ENCODE measurements at regions not wholly inside any gene's neighbourhood (a gene's known extent, or its start where the extent isn't known, plus 50 kb on each side); places are given as distances from the start of the nearest gene placed in this dataset.
"Not testable (repeated sequence)": the region's sequence is repeated elsewhere in the genome, so short reads cannot be mapped to it uniquely, and the experiment has no call there.

GRCh38 chr3:153762411-153763235 is 358.6 kb upstream of the ARHGEF26 start:
- DNase-seq = no peak

GRCh38 chr3:153767601-153768560 is 353.3 kb upstream of the ARHGEF26 start:
- DNase-seq = peak; percentile 23

- DNase-seq = peak; percentile 66
These were observed 352.4 kb upstream of the ARHGEF26 start for GRCh38 chr3:153768561-153769469.

GRCh38 chr3:153783106-153783505 is 338.1 kb upstream of the ARHGEF26 start:
- DNase-seq = no peak

GRCh38 chr3:153783741-153784480 is 337.3 kb upstream of the ARHGEF26 start:
- DNase-seq = no peak

DNA sequence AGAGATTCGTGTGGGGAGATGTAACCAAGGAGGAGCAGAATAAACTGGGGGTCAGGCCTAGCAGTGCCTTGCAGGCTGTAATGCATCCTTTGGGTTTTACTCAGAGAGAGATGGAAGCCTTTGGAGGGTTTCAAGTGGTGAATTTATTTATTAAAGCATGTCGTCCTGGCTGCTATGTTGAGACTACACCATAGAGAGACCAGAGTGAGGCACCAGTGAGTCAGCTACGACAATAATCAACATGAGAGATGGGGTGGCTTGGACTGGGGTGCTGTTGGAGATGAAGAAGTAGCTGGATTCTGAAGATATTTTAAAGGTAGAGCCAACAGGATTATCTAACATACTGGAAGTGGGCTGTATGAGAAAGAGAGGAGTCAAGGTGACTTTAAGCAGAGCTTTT is 335.3 kb upstream of the ARHGEF26 start:
- DNase-seq = no peak

GRCh38 chr3:153789380-153789779 is 331.8 kb upstream of the ARHGEF26 start:
- no peak for DNase-seq

DNA sequence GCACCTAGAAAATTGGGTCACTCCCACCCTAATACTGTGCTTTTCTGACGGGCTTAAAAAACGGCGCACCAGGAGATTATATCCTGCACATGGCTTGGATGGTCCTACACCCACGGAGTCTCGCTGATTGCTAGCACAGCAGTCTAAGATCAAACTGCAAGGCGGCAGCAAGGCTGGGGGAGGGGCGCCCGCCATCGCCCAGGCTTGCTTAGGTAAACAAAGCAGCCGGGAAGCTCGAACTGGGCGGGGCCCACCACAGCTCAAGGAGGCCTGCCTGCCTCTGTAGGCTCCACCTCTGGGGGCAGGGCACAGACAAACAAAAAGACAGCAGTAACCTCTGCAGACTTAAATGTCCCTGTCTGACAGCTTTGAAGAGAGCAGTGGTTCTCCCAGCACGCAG is 324.1 kb upstream of the ARHGEF26 start:
- DNase-seq = not testable (repeated sequence)

DNA sequence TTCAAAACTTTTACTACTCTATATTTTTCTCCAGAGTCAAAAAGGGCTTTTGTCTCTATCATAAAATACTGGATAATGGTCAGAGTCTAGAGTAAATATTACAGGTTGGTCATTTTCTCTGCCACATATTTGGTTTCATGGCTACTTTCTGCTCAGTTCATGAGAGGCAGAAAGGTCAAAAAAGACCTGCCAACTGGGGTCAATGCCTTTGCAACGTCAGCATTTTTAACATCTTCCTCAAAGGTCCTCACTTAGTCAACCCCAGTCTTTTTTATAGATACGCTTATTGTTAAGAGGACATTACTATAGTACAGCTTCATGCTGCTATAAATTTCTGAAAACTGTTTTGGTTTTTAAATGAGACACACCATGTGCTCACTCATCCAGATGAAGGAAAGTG is 312.1 kb upstream of the ARHGEF26 start:
- no peak for DNase-seq

GRCh38 chr3:153818338-153818737 is 302.9 kb upstream of the ARHGEF26 start:
- no peak for DNase-seq

DNA sequence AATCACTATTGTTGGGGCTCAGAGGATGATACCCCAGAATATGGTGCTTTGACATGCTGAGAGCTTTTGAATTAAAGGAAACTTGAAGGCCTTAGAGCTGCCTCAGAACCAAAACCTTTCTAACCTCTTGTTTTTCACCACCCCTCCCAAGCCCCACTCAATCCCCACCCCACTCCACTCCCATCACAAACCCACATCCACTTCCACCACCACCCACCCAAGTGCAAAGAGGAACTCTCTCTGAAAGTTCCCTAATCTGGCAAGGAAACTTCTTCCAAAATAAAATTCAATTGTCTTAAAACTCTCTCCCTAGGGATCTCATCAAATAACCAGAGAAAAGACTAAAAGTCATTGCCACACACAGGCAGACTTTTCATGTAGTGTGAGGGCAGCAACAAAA is 301.2 kb upstream of the ARHGEF26 start:
- no peak for DNase-seq

DNA sequence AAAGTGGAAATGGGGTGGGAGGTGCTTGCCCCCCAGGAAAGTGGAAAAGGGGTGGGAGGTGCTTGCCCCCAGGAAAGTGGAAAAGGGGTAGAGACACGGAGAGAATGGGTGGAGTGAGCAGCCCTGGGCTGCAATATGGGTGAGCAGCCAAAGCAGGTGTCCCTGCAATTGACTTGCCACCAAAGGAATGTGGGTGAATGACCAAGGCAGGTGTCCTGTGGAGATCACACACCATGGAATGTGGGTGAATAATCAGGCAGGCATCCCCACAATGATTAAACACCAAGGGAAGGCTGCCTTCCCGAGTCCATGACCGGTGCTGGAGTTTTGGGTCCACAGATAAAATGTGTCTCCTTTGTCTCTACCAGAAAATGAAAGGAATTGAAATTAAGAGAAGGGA is 292.8 kb upstream of the ARHGEF26 start:
- not testable (repeated sequence) for DNase-seq

DNA sequence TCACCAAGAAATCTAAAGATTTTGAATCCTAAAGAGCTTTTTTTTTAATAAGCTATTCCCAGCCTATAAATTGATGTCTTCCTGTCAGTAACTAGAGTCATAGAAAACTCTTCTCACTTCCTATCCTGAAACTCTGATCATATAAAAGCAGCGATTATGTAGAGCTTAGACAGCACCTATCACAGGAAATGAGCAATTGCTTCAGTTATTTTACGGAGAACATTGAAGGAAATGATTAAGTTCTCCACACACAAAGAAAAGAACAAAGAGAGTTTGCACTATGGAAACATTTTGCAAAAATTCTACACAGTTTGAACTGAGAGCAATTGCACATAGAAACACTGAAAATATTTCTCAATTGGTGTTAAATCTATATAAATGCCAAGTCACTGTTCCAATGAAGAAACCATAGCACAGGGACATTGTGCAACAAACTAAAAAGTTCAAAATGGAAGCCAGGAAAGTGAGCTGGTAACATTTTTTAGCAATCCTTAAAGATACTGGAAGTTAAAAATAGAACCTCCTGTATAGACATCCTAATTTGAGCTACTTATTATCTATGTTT is 291.5 kb upstream of the ARHGEF26 start:
- no peak for DNase-seq

DNA sequence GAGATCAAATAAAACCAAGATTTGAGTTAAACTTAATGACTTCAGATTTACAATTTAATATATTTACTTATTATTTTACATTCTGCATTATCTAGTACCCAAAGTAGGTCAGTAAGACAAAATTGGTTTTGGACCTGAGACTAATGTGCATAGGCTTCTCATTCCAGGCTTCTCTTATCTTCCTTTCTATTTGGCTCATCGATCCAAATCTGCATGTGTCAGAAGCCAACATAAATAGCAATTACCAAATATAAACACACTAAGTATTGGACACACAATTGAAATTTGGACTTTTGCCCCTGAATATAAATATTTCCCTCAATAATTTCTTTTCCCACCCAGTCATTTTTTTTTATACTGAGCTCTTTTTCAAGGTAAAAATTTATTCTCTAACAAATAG is 290.6 kb upstream of the ARHGEF26 start:
- DNase-seq = no peak

- DNase-seq = no peak
These were observed 285.6 kb upstream of the ARHGEF26 start for GRCh38 chr3:153835540-153835939.

DNA sequence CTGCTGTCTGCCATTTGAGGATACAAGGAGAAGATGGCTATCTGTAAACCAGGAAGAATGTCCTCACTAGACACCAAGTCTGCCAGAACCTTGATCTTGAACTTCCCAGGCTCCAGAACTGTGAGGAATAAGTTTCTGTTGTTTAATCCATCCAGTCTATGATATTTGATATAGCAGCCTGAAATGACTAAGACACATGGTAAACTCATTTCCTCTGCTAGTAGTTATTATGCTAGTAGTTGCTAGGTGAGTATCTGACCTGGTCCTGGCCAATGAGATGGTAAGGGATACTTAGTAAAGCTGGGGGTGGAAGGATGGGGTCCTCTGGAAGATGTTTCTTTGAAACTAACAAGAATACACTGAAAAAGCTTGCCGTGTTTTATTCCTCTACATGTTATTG is 280.7 kb upstream of the ARHGEF26 start:
- no peak for DNase-seq

- DNase-seq = no peak
These were observed 277.2 kb upstream of the ARHGEF26 start for GRCh38 chr3:153843994-153844393.

GRCh38 chr3:153845311-153845710 is 275.9 kb upstream of the ARHGEF26 start:
- DNase-seq = no peak

GRCh38 chr3:153848702-153849101 is 272.5 kb upstream of the ARHGEF26 start:
- DNase-seq = no peak

- DNase-seq = no peak
These were observed 268.8 kb upstream of the ARHGEF26 start for GRCh38 chr3:153852355-153852754.

GRCh38 chr3:153853163-153853562 is 268.0 kb upstream of the ARHGEF26 start:
- DNase-seq = no peak

GRCh38 chr3:153855772-153856171 is 265.4 kb upstream of the ARHGEF26 start:
- DNase-seq = no peak

Measured in RPMI8226 (cell line).